Progenitor cell of endocrine pancreas (in vitro differentiated cells): ENCODE measurements at regions not wholly inside any gene's neighbourhood (a gene's known extent, or its start where the extent isn't known, plus 50 kb on each side); places are given as distances from the start of the nearest gene placed in this dataset.

Experiments used
- DNase-seq: peaks from one replicate; pipeline ENCODE4 v3.0.0; 2021; ENCODE audit warnings: low spot score; ENCODE audit not compliant: unreplicated experiment
- H3K27ac Mint-ChIP-seq: 2 replicates; pipeline ENCODE4 v1.8.0; 2021; ENCODE audit warnings: mild to moderate bottlenecking, moderate library complexity, mixed read lengths
- H3K27me3 Mint-ChIP-seq: 2 replicates; pipeline ENCODE4 v1.8.0; 2021; ENCODE audit warnings: mixed read lengths
- H3K36me3 Mint-ChIP-seq: 2 replicates; pipeline ENCODE4 v1.8.0; 2022; ENCODE audit warnings: mixed read lengths; ENCODE audit not compliant: insufficient read depth
- H3K4me1 Mint-ChIP-seq: 2 replicates; pipeline ENCODE4 v1.8.0; 2021; ENCODE audit warnings: low read depth, mixed read lengths
- H3K4me3 Mint-ChIP-seq: 2 replicates; pipeline ENCODE4 v1.8.0; 2021; ENCODE audit warnings: low read depth, mild to moderate bottlenecking, moderate library complexity, mixed read lengths
- H3K9me3 Mint-ChIP-seq: 2 replicates; pipeline ENCODE4 v1.8.0; 2021; ENCODE audit warnings: low read depth, mixed read lengths
- TF ChIP-seq, protein P1 (sequence below): fragments of 200-600 bp; sonication (generic); IDR thresholded peaks from one replicate; pipeline ENCODE4 v1.5.0; 2021; ENCODE audit warnings: antibody characterized with exemption, mild to moderate bottlenecking; ENCODE audit not compliant: unreplicated experiment

DNA sequence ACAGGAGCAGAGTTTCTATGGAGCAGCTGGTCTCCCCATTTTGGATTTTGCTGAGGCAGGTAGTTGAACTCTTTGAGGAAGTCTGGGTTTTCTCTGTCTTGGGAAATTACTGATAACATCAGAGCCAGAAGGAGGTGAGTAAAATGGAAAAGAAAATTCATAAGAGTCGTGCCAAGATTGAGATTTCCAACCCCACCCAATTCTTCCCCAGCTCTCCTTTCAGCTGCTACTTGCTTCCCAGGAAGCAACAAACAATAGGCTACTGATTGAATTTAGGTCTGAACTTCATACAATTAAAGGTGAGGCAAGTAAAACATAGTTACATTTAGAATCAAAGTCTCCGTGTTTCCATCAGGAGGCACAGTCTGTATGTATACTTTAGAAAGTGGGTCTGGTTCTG lies 54.6 kb upstream of the EOLA2 start:
- Mint-ChIP-seq H3K27me3 (no peaks in the 10 kb centered on the region), H3K4me1 (peaks cover 2% of the 10 kb centered on the region), H3K9me3 (peaks cover 15% of the 10 kb centered on the region), H3K27ac (no peak overlapping the region), H3K36me3 (peaks cover 13% of the 10 kb centered on the region), H3K4me3 (no peak overlapping the region)
- TF ChIP-seq, protein P1, sequence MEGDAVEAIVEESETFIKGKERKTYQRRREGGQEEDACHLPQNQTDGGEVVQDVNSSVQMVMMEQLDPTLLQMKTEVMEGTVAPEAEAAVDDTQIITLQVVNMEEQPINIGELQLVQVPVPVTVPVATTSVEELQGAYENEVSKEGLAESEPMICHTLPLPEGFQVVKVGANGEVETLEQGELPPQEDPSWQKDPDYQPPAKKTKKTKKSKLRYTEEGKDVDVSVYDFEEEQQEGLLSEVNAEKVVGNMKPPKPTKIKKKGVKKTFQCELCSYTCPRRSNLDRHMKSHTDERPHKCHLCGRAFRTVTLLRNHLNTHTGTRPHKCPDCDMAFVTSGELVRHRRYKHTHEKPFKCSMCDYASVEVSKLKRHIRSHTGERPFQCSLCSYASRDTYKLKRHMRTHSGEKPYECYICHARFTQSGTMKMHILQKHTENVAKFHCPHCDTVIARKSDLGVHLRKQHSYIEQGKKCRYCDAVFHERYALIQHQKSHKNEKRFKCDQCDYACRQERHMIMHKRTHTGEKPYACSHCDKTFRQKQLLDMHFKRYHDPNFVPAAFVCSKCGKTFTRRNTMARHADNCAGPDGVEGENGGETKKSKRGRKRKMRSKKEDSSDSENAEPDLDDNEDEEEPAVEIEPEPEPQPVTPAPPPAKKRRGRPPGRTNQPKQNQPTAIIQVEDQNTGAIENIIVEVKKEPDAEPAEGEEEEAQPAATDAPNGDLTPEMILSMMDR, result no peak
- DNase-seq, result no peak

DNA sequence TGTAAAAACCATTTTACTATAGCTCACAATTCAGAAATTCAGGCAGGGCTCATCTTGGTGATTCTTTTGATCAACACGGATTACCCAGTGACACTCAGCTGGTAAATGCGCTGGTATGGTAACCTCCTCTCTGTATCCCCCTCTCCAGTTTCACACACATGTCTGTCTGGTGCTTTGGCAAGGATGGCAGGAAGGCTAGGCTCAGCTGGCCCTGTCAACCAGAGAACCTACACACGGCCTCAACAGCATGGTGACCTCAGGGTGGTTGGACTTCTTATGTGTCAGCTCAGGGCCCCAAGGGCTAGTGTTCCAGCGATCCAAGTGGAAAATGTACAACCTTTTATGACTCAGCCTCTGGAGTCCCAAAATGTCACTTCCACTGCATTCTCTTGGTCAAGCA lies 55.7 kb upstream of the EOLA2 start:
- H3K4me1 Mint-ChIP-seq, result peaks cover 2% of the 10 kb centered on the region
- H3K9me3 Mint-ChIP-seq, result peaks cover 13% of the 10 kb centered on the region
- H3K4me3 Mint-ChIP-seq, result no peak overlapping the region
- H3K27me3 Mint-ChIP-seq, result no peaks in the 10 kb centered on the region
- no peak for DNase-seq
- peaks cover 15% of the 10 kb centered on the region for H3K36me3 Mint-ChIP-seq
- no peak overlapping the region for H3K27ac Mint-ChIP-seq
- TF ChIP-seq, protein P1, result no peak

- Mint-ChIP-seq H3K9me3 (peaks cover 13% of the 10 kb centered on the region), H3K4me1 (peaks cover 2% of the 10 kb centered on the region)
- TF ChIP-seq, protein P1, result no peak
Observed at GRCh38 chrX:149996515-149996914, 58.2 kb upstream of the EOLA2 start.

DNA sequence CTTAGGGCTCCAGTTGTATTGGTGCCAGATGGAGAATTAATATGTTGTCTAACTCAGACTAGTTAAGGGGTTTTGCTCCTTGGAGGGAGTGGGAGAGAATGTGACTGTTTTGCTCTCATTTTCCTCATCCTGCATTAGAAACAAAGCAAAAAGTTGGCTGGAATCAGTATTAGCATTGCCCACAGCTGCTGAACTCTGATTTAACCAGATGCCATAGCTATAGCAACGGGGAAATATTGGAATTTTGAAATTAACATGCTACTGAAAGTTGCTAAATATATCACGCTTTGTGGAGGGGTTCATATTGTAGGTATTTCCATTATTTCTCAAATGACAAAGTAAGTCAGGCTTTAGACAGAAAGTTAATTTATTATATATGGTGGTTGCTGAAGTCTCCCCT lies 66.7 kb upstream of the EOLA2 start:
- Mint-ChIP-seq H3K36me3 (peaks cover 5% of the 10 kb centered on the region), H3K4me3 (no peak overlapping the region), H3K9me3 (peaks cover 14% of the 10 kb centered on the region), H3K27me3 (no peaks in the 10 kb centered on the region), H3K27ac (no peak overlapping the region), H3K4me1 (peaks cover 4% of the 10 kb centered on the region)
- DNase-seq, result no peak
- TF ChIP-seq, protein P1, result no peak

More at GRCh38 chrX:149996515-149996914, 58.2 kb upstream of the EOLA2 start:
- no peaks in the 10 kb centered on the region for H3K27me3 Mint-ChIP-seq
- H3K27ac Mint-ChIP-seq, result no peak overlapping the region
- H3K4me3 Mint-ChIP-seq, result no peak overlapping the region
- peaks cover 17% of the 10 kb centered on the region for H3K36me3 Mint-ChIP-seq
- DNase-seq, result no peak

- no peak for DNase-seq
- TF ChIP-seq, protein P1, result no peak
- H3K4me1 Mint-ChIP-seq, result peaks cover 5% of the 10 kb centered on the region
- no peak overlapping the region for H3K27ac Mint-ChIP-seq
- no peaks in the 10 kb centered on the region for H3K27me3 Mint-ChIP-seq
- H3K36me3 Mint-ChIP-seq, result peaks cover 5% of the 10 kb centered on the region
- no peak overlapping the region for H3K4me3 Mint-ChIP-seq
- H3K9me3 Mint-ChIP-seq, result peaks cover 14% of the 10 kb centered on the region
Observed at GRCh38 chrX:150007356-150007755, 69.1 kb upstream of the EOLA2 start.
